HepG2 (cell line): ENCODE measurements at regions not wholly inside any gene's neighbourhood (a gene's known extent, or its start where the extent isn't known, plus 50 kb on each side); places are given as distances from the start of the nearest gene placed in this dataset.
A peak's percentile ranks its signal among the peaks of the same experiment; 100 is the strongest.

ENCODE experiments used
- ADNP ChIP-seq: sonication (generic); formaldehyde crosslinking; IDR thresholded peaks from 2 replicates; pipeline ENCODE4 v1.4.0; 2020; ENCODE audit warnings: missing genetic modification reagents
- AGO1 ChIP-seq: fragments of 200-400 bp; formaldehyde crosslinking; IDR thresholded peaks from 2 replicates; pipeline ENCODE4 v1.6.1; 2017; ENCODE audit warnings: mild to moderate bottlenecking, low read depth, low read length, moderate library complexity; ENCODE audit not compliant: poor library complexity, severe bottlenecking
- CEBPG ChIP-seq: IDR thresholded peaks from 2 replicates; pipeline ENCODE4 v1.6.1; 2016
- ELF3 ChIP-seq: IDR thresholded peaks from 2 replicates; pipeline ENCODE4 v1.6.1; 2016; ENCODE audit warnings: missing genetic modification reagents, missing compliant biosample characterization
- ETV6 ChIP-seq: sonication (generic); formaldehyde crosslinking; conservative IDR thresholded peaks from 2 replicates; pipeline ENCODE4 v1.4.0; 2020; ENCODE audit warnings: missing genetic modification reagents
- GATA4 ChIP-seq: sonication (generic); IDR thresholded peaks from 2 replicates; pipeline ENCODE4 v1.6.1; 2016; ENCODE audit warnings: antibody characterized with exemption, low read depth, borderline replicate concordance
- NR2F1 ChIP-seq, 2 experiments: fragments of 450-650 bp in 1 of 2; formaldehyde crosslinking in 1 of 2; IDR thresholded peaks; 2 replicates each; pipeline versions ENCODE4 v1.5.0 to v1.6.1; 2016 to 2020; ENCODE audit warnings: mild to moderate bottlenecking in 1 of 2, missing compliant biosample characterization in 1 of 2, missing genetic modification reagents in 1 of 2, moderate library complexity in 1 of 2
- RERE ChIP-seq: IDR thresholded peaks from 2 replicates; pipeline ENCODE4 v1.6.1; 2016; ENCODE audit warnings: low read depth, missing genetic modification reagents, missing compliant biosample characterization
- RFXAP ChIP-seq: sonication (generic); formaldehyde crosslinking; IDR thresholded peaks from 2 replicates; pipeline ENCODE4 v1.4.0; 2020; ENCODE audit warnings: missing genetic modification reagents, borderline replicate concordance
- SIX4 ChIP-seq: sonication (generic); formaldehyde crosslinking; IDR thresholded peaks from 2 replicates; pipeline ENCODE4 v1.4.0; 2020; ENCODE audit warnings: missing genetic modification reagents
- ZFP90 ChIP-seq: sonication (generic); formaldehyde crosslinking; IDR thresholded peaks from 2 replicates; pipeline ENCODE4 v1.8.0; 2022; ENCODE audit warnings: missing genetic modification reagents, mild to moderate bottlenecking, inconsistent platforms, borderline replicate concordance
- ZNF136 ChIP-seq: sonication (generic); formaldehyde crosslinking; IDR thresholded peaks from 2 replicates; pipeline ENCODE4 v1.8.1; 2022; ENCODE audit warnings: low read depth, mild to moderate bottlenecking, moderate library complexity, missing genetic modification reagents
- ZNF180 ChIP-seq: sonication (generic); formaldehyde crosslinking; IDR thresholded peaks from 2 replicates; pipeline ENCODE4 v1.4.0; 2020; ENCODE audit warnings: low read depth, missing genetic modification reagents, borderline replicate concordance
- ZNF513 ChIP-seq: sonication (generic); formaldehyde crosslinking; conservative IDR thresholded peaks from 2 replicates; pipeline ENCODE4 v1.5.0; 2020; ENCODE audit warnings: missing genetic modification reagents

- TF ChIP-seq RERE (CRISPR knock-in tag) (peak; percentile 45; the same call in 1 of the 2 replicates), ZNF513 (CRISPR knock-in tag) (no peak), NR2F1 (CRISPR knock-in tag; IDR thresholded peaks at IDR 0.05) (0 out of 4 replicates have a peak, but pooled peaks of 1 of the 2 experiments have one; percentile 9), ELF3 (peak; percentile 75), ZNF180 (CRISPR knock-in tag) (no peak), RFXAP (CRISPR knock-in tag) (peak; percentile 69), ETV6 (CRISPR knock-in tag) (no peak; the same call in 1 of the 2 replicates), AGO1 (no peak), CEBPG (CRISPR knock-in tag) (peak; percentile 54; the same call in 1 of the 2 replicates), ADNP (CRISPR knock-in tag) (no peak), GATA4 (peak; percentile 92; the same call in 1 of the 2 replicates), ZFP90 (no peak), ZNF136 (CRISPR knock-in tag) (no peak), SIX4 (CRISPR knock-in tag) (peak; percentile 66)
These were observed 63.6 kb upstream of the TRIM24 start (continued) for GRCh38 chr7:138396251-138397070.
